Hepatocyte (in vitro differentiated cells): ENCODE measurements at regions not wholly inside any gene's neighbourhood (a gene's known extent, or its start where the extent isn't known, plus 50 kb on each side); places are given as distances from the start of the nearest gene placed in this dataset.

Experiments
- EZH2 ChIP-seq: fragments of 200-600 bp; sonication (generic); IDR thresholded peaks from 2 replicates; pipeline ENCODE4 v1.6.1; 2016; ENCODE audit warnings: antibody characterized with exemption, mild to moderate bottlenecking, borderline replicate concordance
- EZH2phosphoT487 ChIP-seq: fragments of 200-600 bp; sonication (generic); IDR thresholded peaks from one replicate; pipeline ENCODE4 v1.6.1; 2018; ENCODE audit warnings: antibody characterized with exemption, mild to moderate bottlenecking, low read depth, moderate library complexity; ENCODE audit not compliant: unreplicated experiment, severe bottlenecking
- TF ChIP-seq, protein P1 (sequence below): fragments of 200-600 bp; sonication (generic); IDR thresholded peaks from 2 replicates; pipeline ENCODE4 v1.5.1; 2016; ENCODE audit warnings: antibody characterized with exemption, mild to moderate bottlenecking; ENCODE audit not compliant: poor library complexity

DNA sequence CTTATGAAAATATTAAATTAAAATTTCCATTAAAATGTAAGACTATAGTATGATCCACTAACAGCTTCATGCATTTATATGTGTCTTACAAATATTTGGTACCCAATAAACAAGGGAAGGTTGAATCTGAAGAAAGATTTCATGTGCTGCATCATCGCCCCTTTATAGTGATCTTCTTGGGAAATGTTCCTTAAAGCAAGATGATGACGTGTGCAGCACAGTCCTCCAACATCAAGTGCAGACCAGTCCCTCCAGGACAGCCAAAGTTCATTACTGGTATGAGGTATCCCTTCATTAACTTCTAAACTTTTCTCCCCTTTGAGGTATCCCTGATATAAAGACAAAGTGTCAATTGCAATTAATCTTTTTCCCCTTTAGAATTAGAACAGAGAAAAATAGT is 567.0 kb downstream of the METTL15 start:
- TF ChIP-seq, protein P1, sequence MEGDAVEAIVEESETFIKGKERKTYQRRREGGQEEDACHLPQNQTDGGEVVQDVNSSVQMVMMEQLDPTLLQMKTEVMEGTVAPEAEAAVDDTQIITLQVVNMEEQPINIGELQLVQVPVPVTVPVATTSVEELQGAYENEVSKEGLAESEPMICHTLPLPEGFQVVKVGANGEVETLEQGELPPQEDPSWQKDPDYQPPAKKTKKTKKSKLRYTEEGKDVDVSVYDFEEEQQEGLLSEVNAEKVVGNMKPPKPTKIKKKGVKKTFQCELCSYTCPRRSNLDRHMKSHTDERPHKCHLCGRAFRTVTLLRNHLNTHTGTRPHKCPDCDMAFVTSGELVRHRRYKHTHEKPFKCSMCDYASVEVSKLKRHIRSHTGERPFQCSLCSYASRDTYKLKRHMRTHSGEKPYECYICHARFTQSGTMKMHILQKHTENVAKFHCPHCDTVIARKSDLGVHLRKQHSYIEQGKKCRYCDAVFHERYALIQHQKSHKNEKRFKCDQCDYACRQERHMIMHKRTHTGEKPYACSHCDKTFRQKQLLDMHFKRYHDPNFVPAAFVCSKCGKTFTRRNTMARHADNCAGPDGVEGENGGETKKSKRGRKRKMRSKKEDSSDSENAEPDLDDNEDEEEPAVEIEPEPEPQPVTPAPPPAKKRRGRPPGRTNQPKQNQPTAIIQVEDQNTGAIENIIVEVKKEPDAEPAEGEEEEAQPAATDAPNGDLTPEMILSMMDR, result no peak
- TF ChIP-seq EZH2phosphoT487, result no peak
- no peak for TF ChIP-seq EZH2
